ENCODE measurements at regions not wholly inside any gene's neighbourhood (a gene's known extent, or its start where the extent isn't known, plus 50 kb on each side); places are given as distances from the start of the nearest gene placed in this dataset.

GRCh38 chr7:145665499-145666258 is 450.9 kb upstream of the CNTNAP2 start:
- TF ChIP-seq EZH2 (IDR thresholded peaks at IDR 0.05) (no peak), ELF1 (IDR thresholded peaks at IDR 0.05; ENCODE audit: borderline replicate concordance, low read depth) (no peak), RAD21 (IDR thresholded peaks at IDR 0.05; ENCODE audit: low read depth) (no peak), POLR2A (IDR thresholded peaks at IDR 0.05; ENCODE audit: borderline replicate concordance, extremely low read depth, insufficient read depth, insufficient read length) (no peak), CTCF (IDR thresholded peaks at IDR 0.05 in 2 of 3, conservative IDR thresholded peaks at IDR 0.05 in 1 of 3; ENCODE audit: borderline replicate concordance in 1 of 3, insufficient read depth in 1 of 3, low read depth in 2 of 3, low read length in 2 of 3) (no peak)

Measured in HCT116 (cell line).